ENCODE measurements at regions not wholly inside any gene's neighbourhood (a gene's known extent, or its start where the extent isn't known, plus 50 kb on each side); places are given as distances from the start of the nearest gene placed in this dataset.
"Not testable (repeated sequence)": the region's sequence is repeated elsewhere in the genome, so short reads cannot be mapped to it uniquely, and the experiment has no call there.

GRCh38 chr9:31023847-31024246 is 1360.6 kb upstream of the ACO1 start:
- TF ChIP-seq ZNF274 (IDR thresholded peaks at IDR 0.05; ENCODE audit: low read depth, low read length) = no peak
- H3K4me3 ChIP-seq (ENCODE audit: low read length) = no peak overlapping the region

DNA sequence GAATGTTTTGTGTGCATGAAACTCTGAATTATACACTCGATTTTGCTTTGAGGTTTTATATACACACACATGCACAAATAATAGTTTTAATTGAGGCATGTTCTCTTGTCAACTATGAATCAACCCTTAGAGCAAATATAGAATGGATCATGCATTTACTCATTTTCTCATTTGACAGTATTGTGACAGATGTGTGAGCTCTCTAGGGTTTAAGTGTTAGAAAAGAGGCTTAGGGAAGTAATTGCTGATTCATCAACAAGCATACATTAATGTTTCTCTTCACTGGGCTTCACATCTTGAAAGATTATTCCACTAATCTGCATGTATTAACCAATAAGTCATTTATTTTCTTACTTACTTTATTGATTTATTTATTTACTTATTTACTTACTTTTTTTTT is 1356.8 kb upstream of the ACO1 start:
- TF ChIP-seq ZNF274 (IDR thresholded peaks at IDR 0.05; ENCODE audit: low read depth, low read length) = no peak
- H3K4me3 ChIP-seq (ENCODE audit: low read length) = no peak overlapping the region

DNA sequence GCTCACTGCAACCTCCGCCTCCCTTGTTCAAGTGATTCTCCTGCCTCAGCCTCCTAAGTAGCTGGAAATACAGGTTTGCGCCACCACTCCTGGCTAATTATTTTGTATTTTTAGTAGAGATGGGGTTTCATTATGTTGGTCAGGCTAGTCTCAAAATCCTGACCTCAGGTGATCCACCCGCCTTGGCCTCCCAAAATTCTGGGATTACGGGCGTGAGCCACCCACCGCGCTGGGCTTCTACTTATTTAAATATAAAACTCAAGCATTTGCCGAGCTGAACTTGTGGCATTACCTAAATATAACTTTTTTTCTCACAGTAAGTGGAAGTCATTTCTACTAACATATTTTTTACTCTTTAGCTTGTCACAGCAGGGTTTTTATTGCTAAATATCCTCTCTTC is 1356.3 kb upstream of the ACO1 start:
- no peak for TF ChIP-seq ZNF274 (IDR thresholded peaks at IDR 0.05; ENCODE audit: low read depth, low read length)
- H3K4me3 ChIP-seq (ENCODE audit: low read length) = no peak overlapping the region

GRCh38 chr9:31030741-31031202 is 1353.7 kb upstream of the ACO1 start:
- H3K4me3 ChIP-seq (ENCODE audit: low read length) = no peak overlapping the region
- no peak for TF ChIP-seq ZNF274 (IDR thresholded peaks at IDR 0.05; ENCODE audit: low read depth, low read length)

DNA sequence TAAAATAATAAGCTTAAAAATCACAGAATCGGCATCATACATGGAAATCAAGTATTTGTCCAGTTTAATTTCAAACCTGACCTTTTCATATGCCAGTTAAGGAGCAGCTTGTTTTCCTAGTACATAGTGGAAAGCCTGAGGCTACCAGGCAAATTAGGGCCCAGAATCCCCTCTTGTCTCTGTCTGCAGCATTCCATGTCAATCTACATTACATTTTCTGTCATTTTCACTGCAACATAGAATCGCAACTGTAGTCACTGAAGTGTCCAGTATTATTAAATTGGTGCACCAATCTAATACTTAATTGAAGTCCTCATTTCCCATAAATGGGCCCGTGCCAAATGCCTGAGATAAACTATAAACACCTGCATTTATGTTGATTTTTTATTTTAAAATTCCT is 1352.2 kb upstream of the ACO1 start:
- H3K4me3 ChIP-seq (ENCODE audit: low read length) = no peak overlapping the region
- no peak for TF ChIP-seq ZNF274 (IDR thresholded peaks at IDR 0.05; ENCODE audit: low read depth, low read length)

- H3K4me3 ChIP-seq (ENCODE audit: low read length) = no peak overlapping the region
- no peak for TF ChIP-seq ZNF274 (IDR thresholded peaks at IDR 0.05; ENCODE audit: low read depth, low read length)
Measured at GRCh38 chr9:31034311-31034710, 1350.1 kb upstream of the ACO1 start.

- no peak overlapping the region for H3K4me3 ChIP-seq (ENCODE audit: low read length)
- no peak for TF ChIP-seq ZNF274 (IDR thresholded peaks at IDR 0.05; ENCODE audit: low read depth, low read length)
Measured at GRCh38 chr9:31040564-31040963, 1343.9 kb upstream of the ACO1 start.

- no peak for TF ChIP-seq ZNF274 (IDR thresholded peaks at IDR 0.05; ENCODE audit: low read depth, low read length)
- no peak overlapping the region for H3K4me3 ChIP-seq (ENCODE audit: low read length)
Measured at GRCh38 chr9:31045810-31046209, 1338.6 kb upstream of the ACO1 start.

DNA sequence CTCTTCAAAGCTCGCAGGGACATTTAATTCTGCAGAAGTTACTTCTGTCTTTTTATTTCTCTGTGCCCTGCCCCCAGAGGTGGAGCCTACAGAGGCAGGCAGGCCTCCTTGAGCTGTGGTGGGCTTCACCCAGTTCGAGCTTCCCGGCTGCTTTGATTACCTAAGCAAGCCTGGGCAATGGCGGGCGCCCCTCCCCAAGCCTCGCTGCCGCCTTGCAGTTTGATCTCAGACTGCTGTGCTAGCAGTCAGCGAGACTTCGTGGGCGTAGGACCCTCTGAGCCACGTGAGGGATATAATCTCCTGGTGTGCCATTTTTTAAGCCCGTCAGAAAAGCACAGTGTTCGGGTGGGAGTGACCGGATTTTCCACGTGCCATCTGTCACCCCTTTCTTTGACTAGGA is 1322.9 kb upstream of the ACO1 start:
- H3K4me3 ChIP-seq (ENCODE audit: low read length) = not testable (repeated sequence)

GRCh38 chr9:31065691-31066090 is 1318.8 kb upstream of the ACO1 start:
- no peak overlapping the region for H3K4me3 ChIP-seq (ENCODE audit: low read length)
- no peak for TF ChIP-seq ZNF274 (IDR thresholded peaks at IDR 0.05; ENCODE audit: low read depth, low read length)

GRCh38 chr9:31067418-31067817 is 1317.0 kb upstream of the ACO1 start:
- no peak overlapping the region for H3K4me3 ChIP-seq (ENCODE audit: low read length)
- TF ChIP-seq ZNF274 (IDR thresholded peaks at IDR 0.05; ENCODE audit: low read depth, low read length) = no peak

DNA sequence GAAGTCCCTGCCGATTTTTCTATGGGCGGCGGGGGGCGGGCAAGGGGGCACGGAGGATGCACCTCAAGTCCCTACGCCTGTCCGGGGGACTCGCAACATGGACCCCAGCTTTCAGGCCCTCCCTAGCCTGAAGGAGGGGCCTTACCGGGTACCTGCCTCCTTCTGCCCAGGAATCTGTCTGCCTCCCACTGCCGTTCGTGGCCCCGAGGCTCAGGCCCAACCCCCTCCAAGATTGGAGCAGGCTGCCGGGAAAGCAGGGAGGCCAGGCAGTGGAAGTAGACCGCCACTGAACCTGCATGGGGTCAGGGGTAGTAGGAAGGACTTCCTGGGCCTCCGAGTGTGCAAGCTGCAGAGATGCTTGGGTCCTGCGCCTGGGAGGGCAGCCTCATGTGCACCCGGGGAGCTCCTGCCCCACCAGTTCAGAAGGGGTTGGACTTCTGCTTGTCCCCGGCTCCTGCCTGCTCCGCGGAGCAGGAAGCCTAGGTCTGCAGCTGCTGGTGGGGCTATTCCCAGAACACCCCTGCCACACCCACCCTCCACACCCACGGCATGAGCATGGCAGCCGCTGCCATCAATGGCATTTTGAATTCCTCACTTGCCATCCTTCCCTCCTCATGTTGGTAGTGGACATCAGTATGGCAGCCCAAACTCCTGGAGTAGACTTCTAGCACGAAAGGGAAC is 1312.7 kb upstream of the ACO1 start:
- H3K4me3 ChIP-seq (ENCODE audit: low read length) = no peak overlapping the region
- TF ChIP-seq ZNF274 (IDR thresholded peaks at IDR 0.05; ENCODE audit: low read depth, low read length) = no peak

- TF ChIP-seq ZNF274 (IDR thresholded peaks at IDR 0.05; ENCODE audit: low read depth, low read length) = no peak
- H3K4me3 ChIP-seq (ENCODE audit: low read length) = no peak overlapping the region
Measured at GRCh38 chr9:31078175-31078574, 1306.3 kb upstream of the ACO1 start.

DNA sequence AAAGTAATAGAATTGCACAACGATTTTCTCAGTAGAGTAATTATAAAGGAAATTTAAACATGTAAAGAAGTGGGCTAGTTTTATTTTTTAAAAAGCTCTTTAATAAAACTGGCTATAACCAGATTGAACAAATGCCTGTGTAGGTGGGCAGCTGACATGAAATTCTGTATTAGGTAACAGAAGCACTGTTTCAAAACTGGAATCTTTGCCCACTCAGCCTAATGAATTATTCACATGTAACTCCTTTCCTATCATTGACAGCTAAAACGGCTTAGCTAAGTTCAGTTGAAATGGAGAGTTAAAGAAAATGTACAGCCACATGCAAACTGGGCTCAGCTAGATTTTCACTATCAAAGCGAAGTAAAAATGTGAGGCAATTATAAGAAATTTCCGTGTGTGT is 1300.1 kb upstream of the ACO1 start:
- no peak overlapping the region for H3K4me3 ChIP-seq (ENCODE audit: low read length)
- TF ChIP-seq ZNF274 (IDR thresholded peaks at IDR 0.05; ENCODE audit: low read depth, low read length) = no peak

DNA sequence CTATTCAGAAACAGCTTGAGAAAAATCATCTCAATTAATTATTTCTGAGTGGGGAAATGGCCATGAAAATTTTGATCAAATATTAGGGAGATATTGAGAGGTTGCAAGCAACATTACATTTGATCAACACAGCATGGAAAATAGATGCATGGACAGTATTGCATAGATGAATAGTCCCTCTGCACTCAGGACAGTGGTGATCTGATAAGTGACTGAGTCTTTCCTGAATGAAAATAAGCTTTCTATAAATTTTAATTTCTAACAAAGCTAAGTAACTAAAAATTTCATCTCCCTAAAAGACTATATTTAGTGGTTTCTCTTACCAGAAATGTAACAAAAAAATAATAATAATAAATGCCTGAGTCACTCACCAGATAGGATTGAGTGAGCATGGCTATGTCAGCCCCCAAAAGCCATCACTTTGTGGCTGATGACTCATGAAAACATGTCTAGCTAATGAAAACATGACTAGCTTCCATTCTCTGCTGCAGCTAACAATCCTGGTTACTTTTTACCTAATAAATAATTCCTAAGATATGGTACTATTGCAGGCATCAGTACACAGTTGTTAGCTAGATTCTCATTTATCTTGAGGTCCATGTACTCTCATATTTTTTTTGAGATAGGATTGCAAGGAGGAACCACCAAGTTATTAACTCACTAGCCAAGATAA is 1294.8 kb upstream of the ACO1 start:
- TF ChIP-seq ZNF274 (IDR thresholded peaks at IDR 0.05; ENCODE audit: low read depth, low read length) = no peak
- H3K4me3 ChIP-seq (ENCODE audit: low read length) = no peak overlapping the region

- no peak overlapping the region for H3K4me3 ChIP-seq (ENCODE audit: low read length)
- no peak for TF ChIP-seq ZNF274 (IDR thresholded peaks at IDR 0.05; ENCODE audit: low read depth, low read length)
Measured at GRCh38 chr9:31100311-31100710, 1284.1 kb upstream of the ACO1 start.

All from GM08714 (cell line).